CD14-positive monocyte (primary cell): ENCODE measurements at regions not wholly inside any gene's neighbourhood (a gene's known extent, or its start where the extent isn't known, plus 50 kb on each side); places are given as distances from the start of the nearest gene placed in this dataset.

ENCODE experiments used
- DNase-seq, 3 donors: peaks; one replicate each; pipeline ENCODE4 v3.0.0-alpha.2; 2011 to 2022
- H2AFZ ChIP-seq: 2 replicates; pipeline ENCODE4 v1.6.0; 2012; ENCODE audit warnings: mild to moderate bottlenecking, low read depth, low read length, inconsistent platforms; ENCODE audit not compliant: insufficient read depth, poor library complexity, severe bottlenecking
- H3K27ac ChIP-seq, 2 donors: 1 replicate in 1 of 2; 2 replicates in 1 of 2; pipeline ENCODE4 v1.5.1; 2012 to 2013; ENCODE audit warnings: low read length in 2 of 2, control low read depth in 1 of 2, inconsistent platforms in 1 of 2, low read depth in 1 of 2, mild to moderate bottlenecking in 1 of 2
- H3K27me3 ChIP-seq, 2 donors: one replicate each; pipeline versions ENCODE4 v1.6.0 to v1.6.1; 2011 to 2013; ENCODE audit warnings: low read length in 2 of 2; ENCODE audit not compliant: control insufficient read depth in 2 of 2, insufficient read depth in 2 of 2
- H3K36me3 ChIP-seq, 2 donors: replicated peaks in 1 of 2; 1 replicate in 1 of 2; 2 replicates in 1 of 2; pipeline versions ENCODE4 v1.5.1 to v1.6.1; 2012 to 2013; ENCODE audit warnings: low read length in 2 of 2, control low read depth in 1 of 2, inconsistent platforms in 1 of 2, mild to moderate bottlenecking in 1 of 2; ENCODE audit not compliant: insufficient read depth in 2 of 2, control insufficient read depth in 1 of 2
- H3K4me1 ChIP-seq, 2 donors: 1 replicate in 1 of 2; 2 replicates in 1 of 2; pipeline versions ENCODE4 v1.5.1 to v1.6.1; 2012 to 2013; ENCODE audit warnings: low read length in 2 of 2, control low read depth in 1 of 2, inconsistent platforms in 1 of 2, mild to moderate bottlenecking in 1 of 2, moderate library complexity in 1 of 2; ENCODE audit not compliant: insufficient read depth in 2 of 2, control insufficient read depth in 1 of 2
- H3K4me2 ChIP-seq: replicated peaks from 2 replicates; pipeline ENCODE3; 2012; ENCODE audit warnings: low read length, moderate library complexity, mild to moderate bottlenecking; ENCODE audit not compliant: poor library complexity, severe bottlenecking; ENCODE audit errors: extremely low read depth
- H3K4me3 ChIP-seq, 3 experiments: fragments of 200-600 bp in 1 of 3; sonication (generic) in 1 of 3; replicated peaks in 1 of 3; 1 replicate in 2 of 3; 2 replicates in 1 of 3; pipeline ENCODE4 v1.5.1; 2011 to 2013; ENCODE audit warnings: low read length in 3 of 3, mild to moderate bottlenecking in 3 of 3, control low read depth in 2 of 3, low read depth in 2 of 3, inconsistent platforms in 1 of 3, moderate library complexity in 1 of 3
- H3K79me2 ChIP-seq: 2 replicates; pipeline ENCODE4 v1.6.0; 2012; ENCODE audit warnings: mild to moderate bottlenecking, control low read depth, inconsistent platforms, low read length, moderate library complexity; ENCODE audit not compliant: insufficient read depth
- H3K9ac ChIP-seq: 2 replicates; pipeline ENCODE4 v1.6.0; 2017; ENCODE audit warnings: low read length, mild to moderate bottlenecking; ENCODE audit not compliant: insufficient read depth, poor library complexity, severe bottlenecking
- H3K9me3 ChIP-seq, 2 donors: replicated peaks in 1 of 2; 1 replicate in 1 of 2; 2 replicates in 1 of 2; pipeline versions ENCODE4 v1.5.1 to v1.6.1; 2012 to 2013; ENCODE audit warnings: low read length in 2 of 2, control low read depth in 1 of 2; ENCODE audit not compliant: control insufficient read depth in 1 of 2, insufficient read depth in 1 of 2
- H4K20me1 ChIP-seq: 2 replicates; pipeline ENCODE4 v1.6.0; 2012; ENCODE audit warnings: mild to moderate bottlenecking, low read length, control low read depth, moderate library complexity; ENCODE audit not compliant: insufficient read depth
- H3K27ac Mint-ChIP-seq, 7 donors: one replicate each; pipeline ENCODE4 v1.8.0; 2020; ENCODE audit warnings: mild to moderate bottlenecking in 7 of 7, mixed read lengths in 7 of 7, moderate library complexity in 6 of 7, inconsistent platforms in 2 of 7
- H3K27me3 Mint-ChIP-seq, 3 donors: one replicate each; pipeline ENCODE4 v1.8.0; 2021 to 2022; ENCODE audit warnings: low read depth in 3 of 3, mild to moderate bottlenecking in 3 of 3, mixed read lengths in 3 of 3, moderate library complexity in 3 of 3, inconsistent platforms in 1 of 3
- H3K36me3 Mint-ChIP-seq, 2 donors: one replicate each; pipeline ENCODE4 v1.8.0; 2020; ENCODE audit warnings: mixed read lengths in 2 of 2, inconsistent platforms in 1 of 2, mild to moderate bottlenecking in 1 of 2
- H3K4me1 Mint-ChIP-seq: one replicate; pipeline ENCODE4 v1.8.0; 2020; ENCODE audit warnings: mild to moderate bottlenecking, mixed read lengths
- H3K4me3 Mint-ChIP-seq, 2 donors: one replicate each; pipeline ENCODE4 v1.8.0; 2020; ENCODE audit warnings: mild to moderate bottlenecking in 2 of 2, mixed read lengths in 2 of 2, moderate library complexity in 1 of 2
- H3K9me3 Mint-ChIP-seq, 7 donors: one replicate each; pipeline ENCODE4 v1.8.0; 2020 to 2022; ENCODE audit warnings: mixed read lengths in 7 of 7, mild to moderate bottlenecking in 6 of 7, moderate library complexity in 6 of 7, inconsistent platforms in 2 of 7
- WGBS: methylation state at CpG from one replicate; pipeline ENCODE4 v1.1.5; 2013; ENCODE audit warnings: missing lambda C conversion rate; ENCODE audit not compliant: insufficient coverage; 5-methylcytosine and 5-hydroxymethylcytosine counted together
- intact Hi-C, 2 donors: fragments of 100-400 bp; cut with micrococcal nuclease; formaldehyde crosslinking; loops; one replicate each; pipeline versions ENCODE4 v1.15.0 to v1.15.1; 2023
- TF ChIP-seq, protein P1 (sequence below): fragments of 200-600 bp; IDR thresholded peaks from one replicate; pipeline ENCODE4 v1.8.0; 2022; ENCODE audit warnings: antibody characterized with exemption, mild to moderate bottlenecking

DNA sequence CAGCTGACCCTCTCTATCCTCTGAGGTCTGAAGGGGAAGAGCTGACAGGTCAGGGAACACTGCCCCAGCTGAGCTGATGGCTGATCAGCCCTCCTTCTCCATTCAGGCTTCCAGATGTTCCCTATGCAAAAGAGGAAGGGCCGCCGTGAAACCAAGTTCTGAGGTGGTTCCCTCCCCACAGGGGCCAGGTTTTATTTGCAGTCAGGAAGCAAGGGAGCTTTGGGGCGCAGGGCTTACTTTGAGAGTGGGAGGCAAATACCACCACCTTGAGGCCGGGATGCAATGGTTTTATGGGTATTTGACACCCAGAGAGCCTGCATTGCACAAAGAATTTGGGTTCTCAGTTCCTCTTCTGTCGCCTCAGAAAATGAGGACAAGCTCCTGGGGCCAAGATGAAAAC lies 186.9 kb downstream of the ARRDC4 start:
- no peaks in the 10 kb centered on the region for H4K20me1 ChIP-seq

DNA sequence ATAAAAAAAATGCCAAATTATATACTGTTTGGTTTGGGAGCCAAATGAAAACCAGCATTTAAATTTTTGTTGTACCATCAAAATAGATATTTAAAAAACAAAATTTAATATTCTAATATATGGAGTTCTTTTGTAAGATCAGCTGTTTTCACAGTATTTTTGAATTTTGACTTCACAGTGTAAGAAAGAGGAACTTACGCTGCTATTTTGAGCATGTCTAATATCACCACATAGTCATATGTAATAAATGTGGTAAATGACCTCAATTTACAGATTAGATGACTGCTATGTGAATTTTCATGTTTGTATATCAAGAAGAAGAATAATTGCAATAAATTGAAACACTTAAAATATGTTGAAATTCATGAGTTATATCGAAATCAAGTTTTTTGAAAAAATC lies 189.6 kb downstream of the ARRDC4 start:
- H3K4me3 Mint-ChIP-seq: no peak overlapping the region
- H4K20me1 ChIP-seq: no peaks in the 10 kb centered on the region
- H3K4me3 ChIP-seq: no peak overlapping the region
- no peaks in the 10 kb centered on the region for H3K79me2 ChIP-seq
- TF ChIP-seq, protein P1, sequence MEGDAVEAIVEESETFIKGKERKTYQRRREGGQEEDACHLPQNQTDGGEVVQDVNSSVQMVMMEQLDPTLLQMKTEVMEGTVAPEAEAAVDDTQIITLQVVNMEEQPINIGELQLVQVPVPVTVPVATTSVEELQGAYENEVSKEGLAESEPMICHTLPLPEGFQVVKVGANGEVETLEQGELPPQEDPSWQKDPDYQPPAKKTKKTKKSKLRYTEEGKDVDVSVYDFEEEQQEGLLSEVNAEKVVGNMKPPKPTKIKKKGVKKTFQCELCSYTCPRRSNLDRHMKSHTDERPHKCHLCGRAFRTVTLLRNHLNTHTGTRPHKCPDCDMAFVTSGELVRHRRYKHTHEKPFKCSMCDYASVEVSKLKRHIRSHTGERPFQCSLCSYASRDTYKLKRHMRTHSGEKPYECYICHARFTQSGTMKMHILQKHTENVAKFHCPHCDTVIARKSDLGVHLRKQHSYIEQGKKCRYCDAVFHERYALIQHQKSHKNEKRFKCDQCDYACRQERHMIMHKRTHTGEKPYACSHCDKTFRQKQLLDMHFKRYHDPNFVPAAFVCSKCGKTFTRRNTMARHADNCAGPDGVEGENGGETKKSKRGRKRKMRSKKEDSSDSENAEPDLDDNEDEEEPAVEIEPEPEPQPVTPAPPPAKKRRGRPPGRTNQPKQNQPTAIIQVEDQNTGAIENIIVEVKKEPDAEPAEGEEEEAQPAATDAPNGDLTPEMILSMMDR: no peak
- H3K36me3 Mint-ChIP-seq: no peaks in the 10 kb centered on the region
- peaks cover 4 to 20% of the 10 kb centered on the region in 2 donors for H3K4me1 ChIP-seq
- H3K27me3 ChIP-seq: no peaks in the 10 kb centered on the region
- no peak overlapping the region for H3K4me2 ChIP-seq
- DNase-seq: peak in 2 of 3 donors; percentile 6 to 12
- H3K4me1 Mint-ChIP-seq: peaks cover 12% of the 10 kb centered on the region
- H3K36me3 ChIP-seq: no peaks in the 10 kb centered on the region
- H3K9me3 Mint-ChIP-seq: peaks cover 0 to 2% (median 0%) of the 10 kb centered on the region in 7 donors
- H3K9me3 ChIP-seq: no peaks in the 10 kb centered on the region
- no peak overlapping the region for H3K9ac ChIP-seq
- intact Hi-C loops: no loop called here
- peak overlapping the region in 1 of 7 donors; percentile 46 for H3K27ac Mint-ChIP-seq
- WGBS: no CpG with 5 or more reads among the region's 2 CpGs
- no peak overlapping the region for H3K27ac ChIP-seq
- peaks cover 0 to 4% (median 0%) of the 10 kb centered on the region in 3 donors for H3K27me3 Mint-ChIP-seq
- no peak overlapping the region for H2AFZ ChIP-seq

More for the DNA sequence above, 186.9 kb downstream of the ARRDC4 start:
- Mint-ChIP-seq H3K27me3 (no peaks in the 10 kb centered on the region), H3K4me3 (peak overlapping the region in 1 of 2 donors; percentile 19), H3K36me3 (no peaks in the 10 kb centered on the region), H3K27ac (peak overlapping the region in 1 of 7 donors; percentile 38), H3K4me1 (peaks cover 12% of the 10 kb centered on the region), H3K9me3 (peaks cover 0 to 2% (median 0%) of the 10 kb centered on the region in 7 donors)
- TF ChIP-seq, protein P1: no peak
- Histone ChIP-seq H3K4me1 (peaks cover 4 to 20% of the 10 kb centered on the region in 2 donors), H3K4me3 (no peak overlapping the region), H2AFZ (no peak overlapping the region), H3K9me3 (no peaks in the 10 kb centered on the region), H3K4me2 (no peak overlapping the region), H3K27ac (no peak overlapping the region), H3K79me2 (no peaks in the 10 kb centered on the region), H3K27me3 (no peaks in the 10 kb centered on the region), H3K9ac (no peak overlapping the region), H3K36me3 (no peaks in the 10 kb centered on the region)
- no peak for DNase-seq
- intact Hi-C loops: no loop called here
- WGBS: 0% methylated on average over 3 of the region's 5 CpGs
